ENCODE measurements at regions not wholly inside any gene's neighbourhood (a gene's known extent, or its start where the extent isn't known, plus 50 kb on each side); places are given as distances from the start of the nearest gene placed in this dataset.
A peak's percentile ranks its signal among the peaks of the same experiment; 100 is the strongest.

DNA sequence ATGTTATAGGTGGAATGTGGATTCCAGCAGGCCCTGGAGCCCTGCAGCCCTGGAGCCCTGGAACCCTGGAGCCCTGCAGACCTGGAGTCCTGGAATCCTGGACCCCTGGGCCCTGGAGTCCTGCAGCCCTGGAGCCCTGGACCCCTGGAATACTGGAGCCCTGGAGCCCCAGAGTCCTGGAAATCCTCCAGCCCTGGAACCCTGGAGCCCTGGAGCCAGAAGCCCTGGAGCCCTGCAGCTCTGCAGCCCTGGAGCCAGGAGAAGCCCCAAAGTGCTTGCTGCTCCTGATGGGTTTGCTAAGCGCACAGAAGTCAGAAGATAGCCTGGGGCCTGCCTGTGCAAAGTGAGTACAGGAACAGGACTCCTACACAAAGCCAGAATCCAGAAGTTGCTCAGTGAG is 223.1 kb upstream of the PDE10A start:
- peaks cover 5% of the 10 kb centered on the region for H3K27me3 Mint-ChIP-seq (ENCODE audit: unreplicated experiment)
- TF ChIP-seq, protein P1, sequence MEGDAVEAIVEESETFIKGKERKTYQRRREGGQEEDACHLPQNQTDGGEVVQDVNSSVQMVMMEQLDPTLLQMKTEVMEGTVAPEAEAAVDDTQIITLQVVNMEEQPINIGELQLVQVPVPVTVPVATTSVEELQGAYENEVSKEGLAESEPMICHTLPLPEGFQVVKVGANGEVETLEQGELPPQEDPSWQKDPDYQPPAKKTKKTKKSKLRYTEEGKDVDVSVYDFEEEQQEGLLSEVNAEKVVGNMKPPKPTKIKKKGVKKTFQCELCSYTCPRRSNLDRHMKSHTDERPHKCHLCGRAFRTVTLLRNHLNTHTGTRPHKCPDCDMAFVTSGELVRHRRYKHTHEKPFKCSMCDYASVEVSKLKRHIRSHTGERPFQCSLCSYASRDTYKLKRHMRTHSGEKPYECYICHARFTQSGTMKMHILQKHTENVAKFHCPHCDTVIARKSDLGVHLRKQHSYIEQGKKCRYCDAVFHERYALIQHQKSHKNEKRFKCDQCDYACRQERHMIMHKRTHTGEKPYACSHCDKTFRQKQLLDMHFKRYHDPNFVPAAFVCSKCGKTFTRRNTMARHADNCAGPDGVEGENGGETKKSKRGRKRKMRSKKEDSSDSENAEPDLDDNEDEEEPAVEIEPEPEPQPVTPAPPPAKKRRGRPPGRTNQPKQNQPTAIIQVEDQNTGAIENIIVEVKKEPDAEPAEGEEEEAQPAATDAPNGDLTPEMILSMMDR (IDR thresholded peaks at IDR 0.05; ENCODE audit: unreplicated experiment), result no peak
- H3K4me3 Mint-ChIP-seq (ENCODE audit: unreplicated experiment), result no peak overlapping the region

DNA sequence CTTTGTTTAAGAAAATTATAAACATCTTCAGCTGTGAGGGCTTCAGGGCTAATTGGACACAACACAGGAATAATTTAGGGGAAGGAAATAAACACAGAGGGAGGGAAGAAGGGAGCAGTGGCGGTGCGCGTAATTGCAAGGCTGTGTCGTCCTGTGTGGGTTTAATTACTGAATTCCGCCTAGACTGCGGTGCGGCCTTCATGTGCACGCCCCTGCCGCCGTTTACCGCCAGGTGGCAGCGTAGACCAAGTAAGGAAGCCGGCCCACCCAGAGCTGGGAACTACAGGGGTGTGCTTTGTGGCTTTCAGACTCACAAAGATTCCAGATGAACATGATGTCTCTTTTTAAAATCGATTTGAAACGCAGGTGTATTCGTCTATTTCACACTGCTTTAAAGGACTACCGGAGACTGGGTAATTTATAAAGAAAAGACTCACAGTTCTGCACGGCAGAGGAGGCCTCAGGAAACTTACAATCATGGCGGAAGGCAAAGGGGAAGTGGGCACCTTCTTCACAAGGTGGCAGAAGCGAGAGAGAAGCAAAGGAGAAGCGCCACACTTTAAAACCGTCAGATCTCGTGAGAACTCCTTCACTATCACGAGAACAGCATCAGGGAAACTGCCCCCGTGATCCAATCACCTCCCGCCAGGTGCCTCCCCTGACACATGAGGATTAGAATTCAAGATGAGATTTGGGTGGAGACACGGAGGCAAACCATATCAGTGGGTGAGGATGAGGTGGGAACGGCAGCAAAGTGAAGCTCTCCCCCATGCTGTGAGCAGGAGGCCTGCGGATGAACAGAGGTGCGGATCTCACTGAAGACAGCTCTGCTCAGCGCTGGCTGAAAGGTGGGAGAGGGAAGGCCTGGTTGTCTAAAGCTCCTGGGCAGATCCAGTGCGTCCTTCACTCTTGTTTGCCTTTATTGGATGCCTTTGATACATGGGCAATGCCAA is 222.0 kb upstream of the PDE10A start:
- peak; percentile 90 for DNase-seq (ENCODE audit: low spot score)
- Mint-ChIP-seq H3K27me3 (ENCODE audit: unreplicated experiment) (peaks cover 5% of the 10 kb centered on the region), H3K9me3 (ENCODE audit: unreplicated experiment) (peaks cover 10% of the 10 kb centered on the region), H3K36me3 (ENCODE audit: low read depth, unreplicated experiment) (peaks cover 4% of the 10 kb centered on the region), H3K4me3 (ENCODE audit: unreplicated experiment) (no peak overlapping the region), H3K27ac (ENCODE audit: unreplicated experiment) (no peak overlapping the region), H3K4me1 (ENCODE audit: unreplicated experiment) (peaks cover 3% of the 10 kb centered on the region)
- TF ChIP-seq, protein P1 (IDR thresholded peaks at IDR 0.05; ENCODE audit: unreplicated experiment), result peak; percentile 88

More for the DNA sequence above, 223.1 kb upstream of the PDE10A start:
- Mint-ChIP-seq H3K36me3 (ENCODE audit: low read depth, unreplicated experiment) (peaks cover 4% of the 10 kb centered on the region), H3K4me1 (ENCODE audit: unreplicated experiment) (peaks cover 3% of the 10 kb centered on the region), H3K27ac (ENCODE audit: unreplicated experiment) (no peak overlapping the region), H3K9me3 (ENCODE audit: unreplicated experiment) (peaks cover 10% of the 10 kb centered on the region)
- DNase-seq (ENCODE audit: low spot score), result no peak

DNA sequence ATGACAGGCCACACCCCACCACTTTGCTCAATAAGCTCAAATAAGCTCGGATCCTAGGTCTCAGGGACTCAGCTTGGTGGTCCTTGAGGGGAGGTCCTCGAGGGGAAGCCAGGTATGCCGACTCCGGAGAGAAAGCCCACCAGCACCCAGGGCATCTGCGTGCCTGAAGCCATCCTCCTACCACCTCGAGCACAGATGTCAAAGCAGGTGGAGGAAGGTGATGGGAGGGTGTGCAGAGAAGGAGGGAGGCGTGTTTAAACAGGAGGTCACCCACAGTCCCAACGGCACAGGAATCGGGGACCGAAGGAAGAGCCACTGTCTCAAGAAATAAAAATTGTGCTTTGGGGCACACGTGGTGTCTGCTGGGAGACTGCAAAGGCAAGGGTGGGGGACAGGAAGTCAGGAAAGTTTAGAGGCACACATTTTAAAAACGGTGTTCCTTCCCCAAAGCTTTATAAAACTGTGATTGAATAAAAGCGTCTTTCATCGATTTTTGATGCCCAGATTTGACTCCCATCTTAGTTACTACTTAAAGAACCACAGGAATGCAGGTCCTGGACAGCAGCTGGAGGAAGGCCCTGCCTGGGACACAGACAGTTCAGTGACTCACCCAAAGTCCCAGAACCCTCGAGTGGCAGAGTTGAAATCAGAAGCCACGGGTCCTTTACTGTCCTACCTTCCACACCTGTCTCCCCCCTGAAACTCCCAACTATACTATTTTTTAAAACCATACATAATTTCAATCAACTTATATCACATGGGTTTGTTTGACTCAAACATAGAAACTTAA is 221.0 kb upstream of the PDE10A start:
- H3K4me1 Mint-ChIP-seq (ENCODE audit: unreplicated experiment), result peaks cover 3% of the 10 kb centered on the region
- peaks cover 5% of the 10 kb centered on the region for H3K27me3 Mint-ChIP-seq (ENCODE audit: unreplicated experiment)
- no peak overlapping the region for H3K4me3 Mint-ChIP-seq (ENCODE audit: unreplicated experiment)
- TF ChIP-seq, protein P1 (IDR thresholded peaks at IDR 0.05; ENCODE audit: unreplicated experiment), result no peak
- H3K27ac Mint-ChIP-seq (ENCODE audit: unreplicated experiment), result no peak overlapping the region
- DNase-seq (ENCODE audit: low spot score), result no peak
- H3K36me3 Mint-ChIP-seq (ENCODE audit: low read depth, unreplicated experiment), result peaks cover 4% of the 10 kb centered on the region
- H3K9me3 Mint-ChIP-seq (ENCODE audit: unreplicated experiment), result peaks cover 10% of the 10 kb centered on the region

DNA sequence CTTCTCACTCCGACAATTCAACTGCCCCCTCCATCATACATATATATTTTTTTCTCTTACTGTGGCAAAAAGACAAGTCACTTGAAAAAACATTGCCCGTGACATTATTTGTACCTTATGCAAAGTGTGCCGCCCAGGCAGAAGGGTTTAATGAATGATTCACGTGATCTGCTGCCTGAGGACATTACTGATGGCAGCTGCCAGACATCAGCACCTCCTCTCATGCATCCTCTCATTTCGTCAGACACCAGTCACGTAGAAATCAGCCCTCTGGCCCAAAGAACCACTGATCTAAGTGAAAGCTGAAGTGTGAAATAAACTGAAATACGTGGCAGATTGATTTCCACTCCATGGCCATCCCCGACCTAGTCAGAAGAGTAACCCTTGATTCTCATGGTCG is 218.8 kb upstream of the PDE10A start:
- no peaks in the 10 kb centered on the region for H3K9me3 Mint-ChIP-seq (ENCODE audit: unreplicated experiment)
- H3K27ac Mint-ChIP-seq (ENCODE audit: unreplicated experiment), result no peak overlapping the region
- TF ChIP-seq, protein P1 (IDR thresholded peaks at IDR 0.05; ENCODE audit: unreplicated experiment), result no peak
- peaks cover 5% of the 10 kb centered on the region for H3K27me3 Mint-ChIP-seq (ENCODE audit: unreplicated experiment)
- H3K4me1 Mint-ChIP-seq (ENCODE audit: unreplicated experiment), result peaks cover 6% of the 10 kb centered on the region
- no peak overlapping the region for H3K4me3 Mint-ChIP-seq (ENCODE audit: unreplicated experiment)
- no peak for DNase-seq (ENCODE audit: low spot score)
- H3K36me3 Mint-ChIP-seq (ENCODE audit: low read depth, unreplicated experiment), result peaks cover 4% of the 10 kb centered on the region

Data from endothelial cell (in vitro differentiated cells).